ENCODE measurements at regions not wholly inside any gene's neighbourhood (a gene's known extent, or its start where the extent isn't known, plus 50 kb on each side); places are given as distances from the start of the nearest gene placed in this dataset.
"Not testable (repeated sequence)": the region's sequence is repeated elsewhere in the genome, so short reads cannot be mapped to it uniquely, and the experiment has no call there.

GRCh38 chr1:14270821-14271220 is 327.7 kb upstream of the KAZN start:
- no peak for DNase-seq

DNA sequence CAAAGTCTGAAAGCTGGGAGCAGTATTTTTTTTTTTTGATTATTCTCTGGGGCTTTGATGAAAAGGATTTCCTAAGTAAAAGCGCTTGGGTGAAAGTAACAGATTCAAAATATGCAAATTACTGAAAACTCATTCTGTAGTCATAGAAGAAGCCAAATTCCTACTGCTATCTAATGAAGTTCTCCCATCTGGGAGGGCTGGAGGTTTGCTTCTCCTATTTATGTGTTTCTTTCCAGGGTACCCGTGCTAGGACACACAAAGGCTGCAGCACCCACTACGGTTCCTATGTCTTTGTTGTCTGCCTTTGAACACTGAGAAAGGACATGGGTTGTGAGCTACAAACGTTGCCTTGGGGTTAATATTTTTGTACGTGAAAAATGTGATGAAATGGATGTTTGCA is 324.7 kb upstream of the KAZN start:
- DNase-seq: no peak

GRCh38 chr1:14279891-14280290 is 318.6 kb upstream of the KAZN start:
- not testable (repeated sequence) for DNase-seq

- DNase-seq: no peak
Observed at GRCh38 chr1:14280909-14281308, 317.6 kb upstream of the KAZN start.

DNA sequence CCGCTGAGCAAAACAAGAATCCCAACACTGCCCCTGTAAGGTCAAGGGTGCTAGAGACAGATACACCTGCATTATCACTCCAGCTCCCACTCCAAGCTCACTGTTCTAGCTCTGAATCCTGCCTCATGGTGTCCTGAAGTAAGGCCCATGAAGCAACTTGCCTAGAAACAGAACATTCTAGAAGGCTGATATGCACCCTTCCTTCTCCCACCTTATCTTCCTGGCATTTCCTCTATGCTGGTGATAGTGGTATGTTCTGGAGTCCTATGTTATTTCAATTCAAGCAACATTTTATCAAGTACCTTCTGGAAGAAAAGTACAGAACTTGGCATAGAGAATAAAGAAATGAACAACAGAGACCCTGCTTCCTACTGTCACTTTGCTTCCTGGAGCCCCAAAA is 317.1 kb upstream of the KAZN start:
- DNase-seq: no peak

- DNase-seq: no peak
Observed at GRCh38 chr1:14282707-14283106, 315.8 kb upstream of the KAZN start.

GRCh38 chr1:14285238-14285637 is 313.2 kb upstream of the KAZN start:
- DNase-seq: no peak

DNA sequence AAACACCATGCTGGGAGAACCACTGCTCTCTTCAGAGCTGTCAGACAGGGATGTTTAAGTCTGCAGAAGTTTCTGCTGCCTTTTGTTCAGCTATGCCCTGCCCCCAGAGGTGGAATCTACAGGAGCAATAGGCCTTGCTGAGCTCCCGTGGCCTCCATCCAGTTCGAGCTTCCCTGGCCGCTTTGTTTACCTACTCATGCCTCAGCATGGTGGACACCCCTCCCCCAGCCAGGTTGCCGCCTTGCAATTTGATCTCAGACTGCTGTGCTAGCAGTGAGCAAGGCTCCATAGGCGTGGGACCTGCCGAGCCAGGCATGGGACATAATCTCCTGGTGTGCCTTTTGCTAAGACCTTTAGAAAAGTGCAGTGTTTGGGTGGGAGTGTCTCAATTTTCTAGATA is 307.3 kb upstream of the KAZN start:
- not testable (repeated sequence) for DNase-seq

DNA sequence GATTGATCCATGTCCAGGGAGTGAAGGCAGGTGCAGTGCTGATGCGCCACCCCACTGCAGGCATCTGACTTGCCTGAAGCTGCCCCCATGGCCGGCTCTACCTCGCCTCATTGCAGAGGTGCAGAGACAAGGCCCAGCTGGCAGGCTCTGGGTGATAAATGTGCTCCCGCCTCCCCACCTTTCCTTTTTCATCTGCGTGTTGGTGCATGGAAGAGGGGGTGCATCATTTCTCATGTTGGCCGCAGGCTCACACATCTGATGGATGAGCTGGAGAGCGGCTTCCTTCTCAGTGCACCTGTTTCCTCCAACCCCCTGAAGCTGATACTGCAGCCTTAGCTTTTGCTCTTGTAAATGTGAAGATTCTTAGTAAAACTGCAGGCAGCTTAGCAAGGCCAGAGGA is 306.0 kb upstream of the KAZN start:
- no peak for DNase-seq

DNA sequence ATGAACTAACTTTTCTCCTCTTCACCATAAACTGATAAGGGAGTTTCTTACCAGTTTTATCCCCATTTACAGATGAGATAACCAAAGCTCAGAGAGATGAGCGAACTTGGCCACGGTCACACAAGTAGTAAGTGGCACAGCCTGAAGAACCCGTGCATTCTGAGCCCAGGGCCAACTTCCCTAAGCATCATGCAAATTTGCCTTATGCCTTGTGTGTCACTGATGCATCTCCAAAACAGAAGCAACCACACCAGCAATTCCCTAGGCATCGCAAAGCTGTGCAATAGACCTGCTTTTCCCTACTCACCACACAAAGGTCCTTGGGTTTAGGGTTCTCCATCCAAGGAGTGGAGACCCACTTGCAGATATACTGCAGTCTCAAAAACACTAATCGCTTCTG is 304.5 kb upstream of the KAZN start:
- no peak for DNase-seq

DNA sequence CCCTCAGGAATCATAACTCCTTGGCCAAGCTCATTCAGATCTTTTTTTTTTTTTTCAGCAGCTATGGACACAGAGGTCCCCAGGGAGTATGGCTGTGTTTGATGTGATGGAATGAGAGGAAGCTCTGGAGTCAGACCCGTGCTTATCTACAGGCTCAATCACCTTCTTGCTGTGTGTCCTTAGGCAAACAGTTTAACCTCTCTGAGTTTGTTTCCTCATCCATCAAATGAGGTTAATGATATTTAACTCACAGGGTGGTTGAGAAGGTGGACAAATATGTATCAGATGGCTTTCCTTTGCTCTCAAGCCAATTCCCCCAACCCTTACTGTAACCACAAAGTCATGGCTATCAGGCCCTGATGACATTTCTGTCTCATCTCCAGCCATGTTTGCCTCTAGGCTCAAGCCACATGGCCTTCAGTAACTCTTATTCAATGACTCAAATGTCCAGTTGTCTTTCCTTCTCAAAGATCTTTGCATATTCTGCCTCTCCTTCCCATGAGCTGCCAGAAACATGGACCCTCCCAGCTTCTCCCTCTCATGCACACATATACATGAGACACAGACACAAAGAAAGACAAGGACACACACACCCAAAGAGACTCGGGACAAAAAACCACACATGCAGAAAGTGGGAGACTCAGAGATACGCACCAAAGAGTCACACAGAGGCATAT is 303.5 kb upstream of the KAZN start:
- no peak for DNase-seq

GRCh38 chr1:14296795-14297194 is 301.7 kb upstream of the KAZN start:
- DNase-seq: no peak

- DNase-seq: no peak
Observed at GRCh38 chr1:14297356-14297755, 301.1 kb upstream of the KAZN start.

DNA sequence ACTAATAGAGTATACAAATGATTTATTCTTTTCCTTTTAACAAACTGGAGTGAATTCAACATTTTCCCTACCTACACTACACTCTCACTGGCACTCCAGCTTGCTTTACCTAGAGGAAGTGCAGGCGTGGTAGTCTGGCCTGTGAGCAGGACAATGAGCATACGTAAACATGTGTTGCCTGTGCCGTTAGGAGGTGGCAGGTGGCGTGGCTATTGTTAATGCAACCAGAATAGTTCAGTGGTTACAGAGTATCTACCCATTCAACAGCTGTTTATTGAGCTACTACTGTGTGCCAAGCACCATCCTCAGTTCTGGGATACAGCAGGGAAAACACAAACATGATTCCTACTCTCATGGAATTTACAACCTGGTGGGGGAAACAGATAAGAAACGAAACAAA is 299.7 kb upstream of the KAZN start:
- no peak for DNase-seq

DNA sequence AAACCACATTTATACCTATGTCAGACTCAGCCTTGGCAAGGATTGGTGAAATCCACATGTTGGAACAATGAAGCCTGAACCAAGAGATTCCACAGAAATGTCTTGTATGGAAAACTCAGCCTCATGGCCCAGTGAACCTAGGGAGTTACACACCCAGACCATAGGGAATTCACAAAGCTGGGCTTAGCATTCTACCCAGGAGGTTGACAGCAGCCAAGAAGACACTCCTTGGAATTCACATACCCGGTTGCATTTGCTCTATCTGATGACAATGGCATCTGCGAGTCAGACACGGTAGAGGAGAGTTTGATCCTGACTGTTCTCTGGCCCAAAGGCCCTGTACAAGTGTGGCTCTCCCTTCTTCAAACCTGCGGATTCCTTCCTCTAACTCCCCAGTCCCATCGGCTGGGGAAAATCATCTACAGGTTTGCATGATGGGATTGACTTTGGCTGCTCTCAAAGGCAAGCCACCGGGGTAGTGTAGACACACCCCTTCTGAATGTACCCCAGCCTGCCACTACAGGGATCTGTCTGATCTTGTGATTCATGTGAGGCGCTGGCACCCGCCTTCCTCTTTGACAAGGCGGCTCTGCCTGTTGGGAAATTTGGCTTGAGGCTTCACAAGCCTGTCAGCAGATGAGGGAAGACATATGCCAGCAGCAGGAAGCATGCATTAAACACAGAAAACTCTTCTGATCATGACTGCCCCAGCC is 297.3 kb upstream of the KAZN start:
- DNase-seq: no peak

GRCh38 chr1:14301704-14302024 is 296.8 kb upstream of the KAZN start:
- no peak for DNase-seq

GRCh38 chr1:14302025-14302424 is 296.5 kb upstream of the KAZN start:
- no peak for DNase-seq

- no peak for DNase-seq
Observed at GRCh38 chr1:14303011-14303410, 295.5 kb upstream of the KAZN start.

GRCh38 chr1:14304381-14304865 is 294.1 kb upstream of the KAZN start:
- no peak for DNase-seq

- no peak for DNase-seq
Observed at GRCh38 chr1:14308460-14308859, 290.0 kb upstream of the KAZN start.

DNA sequence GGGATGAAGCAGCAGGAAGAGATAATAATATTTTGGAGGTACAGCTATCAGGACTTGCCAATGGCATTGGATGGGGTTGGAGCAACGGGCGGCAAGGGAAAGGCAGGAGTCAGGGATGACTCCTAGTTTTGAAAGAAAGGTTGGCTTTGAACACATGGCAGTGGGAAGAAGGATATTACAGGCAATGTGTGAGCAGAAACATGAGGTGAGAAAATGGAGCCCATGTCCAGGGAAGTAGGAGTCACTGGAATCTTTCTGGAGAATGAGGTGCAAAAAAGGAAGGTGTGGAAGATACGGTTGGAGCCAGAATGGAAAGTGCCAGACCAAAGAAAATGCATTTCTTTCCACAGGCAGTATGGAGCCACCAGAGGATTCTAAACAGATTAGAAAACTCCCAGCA is 288.5 kb upstream of the KAZN start:
- DNase-seq: no peak

DNA sequence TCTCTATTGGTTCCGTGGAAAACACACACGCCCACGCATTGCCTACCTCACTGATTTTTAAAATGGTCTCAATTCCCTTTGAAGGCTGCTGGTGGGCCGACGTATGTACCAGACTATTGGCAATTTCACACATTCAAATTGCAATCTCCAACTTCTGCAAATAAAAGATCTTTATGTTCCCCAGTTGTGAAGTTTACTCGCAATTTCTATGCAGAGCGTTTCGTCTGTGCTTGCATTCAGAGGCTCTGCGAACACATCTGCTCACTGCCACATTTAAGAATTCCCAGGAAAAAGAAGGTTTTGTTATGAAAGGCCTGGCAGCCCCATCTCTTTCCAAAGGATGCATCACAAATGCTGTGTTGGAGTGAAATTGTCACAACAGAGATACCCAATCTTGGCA is 288.0 kb upstream of the KAZN start:
- no peak for DNase-seq

GRCh38 chr1:14313731-14314431 is 284.6 kb upstream of the KAZN start:
- no peak for DNase-seq

- DNase-seq: no peak
Observed at GRCh38 chr1:14318830-14319229, 279.7 kb upstream of the KAZN start.

Data from DMS53 (cell line).